Central memory CD8-positive, alpha-beta T cell (primary cell): ENCODE measurements at regions not wholly inside any gene's neighbourhood (a gene's known extent, or its start where the extent isn't known, plus 50 kb on each side); places are given as distances from the start of the nearest gene placed in this dataset.
"Not testable (repeated sequence)": the region's sequence is repeated elsewhere in the genome, so short reads cannot be mapped to it uniquely, and the experiment has no call there.

ENCODE experiments used
- ATAC-seq: fragments of 150-1000 bp; cut with Tn5 transposase; replicated peaks from 2 replicates; pipeline ENCODE4 v1.10.0; 2022; ENCODE audit warnings: mild to moderate bottlenecking, moderate FRiP score, moderate number of reproducible peaks; ENCODE audit not compliant: poor library complexity, severe bottlenecking; ENCODE audit errors: extremely low read depth
- DNase-seq, 2 donors: peaks; one replicate each; pipeline ENCODE4 v3.0.0; 2021; ENCODE audit warnings: low spot score in 2 of 2
- H3K27ac Mint-ChIP-seq: one replicate; pipeline ENCODE4 v1.8.0; 2022; ENCODE audit warnings: low read depth, mild to moderate bottlenecking, moderate library complexity, mixed read lengths
- H3K27me3 Mint-ChIP-seq: one replicate; pipeline ENCODE4 v1.8.0; 2022; ENCODE audit warnings: mixed read lengths
- H3K36me3 Mint-ChIP-seq: one replicate; pipeline ENCODE4 v1.8.0; 2022; ENCODE audit warnings: mild to moderate bottlenecking, moderate library complexity, mixed read lengths; ENCODE audit not compliant: insufficient read depth
- H3K4me1 Mint-ChIP-seq: one replicate; pipeline ENCODE4 v1.8.0; 2022; ENCODE audit warnings: mixed read lengths
- H3K4me3 Mint-ChIP-seq: one replicate; pipeline ENCODE4 v1.8.0; 2022; ENCODE audit warnings: mild to moderate bottlenecking, moderate library complexity, mixed read lengths
- H3K9me3 Mint-ChIP-seq: one replicate; pipeline ENCODE4 v1.8.0; 2022; ENCODE audit warnings: mixed read lengths

GRCh38 chr2:194896871-194897270 lies 760.2 kb upstream of the SLC39A10 start:
- ATAC-seq (no peak), DNase-seq (no peak)
- no peaks in the 10 kb centered on the region for H3K4me1 Mint-ChIP-seq
- H3K27ac Mint-ChIP-seq = no peak overlapping the region
- H3K27me3 Mint-ChIP-seq = peaks cover 18% of the 10 kb centered on the region
- H3K9me3 Mint-ChIP-seq = peaks cover 5% of the 10 kb centered on the region
- no peak overlapping the region for H3K4me3 Mint-ChIP-seq
- H3K36me3 Mint-ChIP-seq = no peaks in the 10 kb centered on the region

DNA sequence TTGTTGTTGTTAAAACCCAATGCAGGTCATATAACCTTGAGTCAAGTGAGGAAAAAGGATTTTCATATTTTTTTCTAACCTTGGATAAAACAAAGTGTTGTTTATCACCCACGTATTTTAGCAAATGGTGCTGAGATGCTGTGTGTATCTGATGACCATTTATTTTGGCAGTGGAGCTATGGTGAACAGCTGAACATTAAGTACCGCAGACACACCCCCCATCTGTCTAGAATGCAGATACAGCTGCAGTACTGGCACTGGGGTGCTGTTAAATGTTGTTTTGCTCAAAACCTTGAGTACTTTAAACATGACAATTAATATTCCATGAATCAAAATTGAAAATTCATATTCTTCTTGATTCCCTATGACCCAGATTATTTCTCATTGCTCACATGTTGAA lies 773.3 kb upstream of the SLC39A10 start:
- Mint-ChIP-seq H3K4me1 (no peaks in the 10 kb centered on the region), H3K9me3 (no peaks in the 10 kb centered on the region), H3K27ac (no peak overlapping the region)

GRCh38 chr2:194870974-194871535 lies 786.0 kb upstream of the SLC39A10 start:
- Mint-ChIP-seq H3K4me1 (no peaks in the 10 kb centered on the region), H3K27ac (no peak overlapping the region), H3K4me3 (no peak overlapping the region), H3K36me3 (no peaks in the 10 kb centered on the region), H3K27me3 (no peaks in the 10 kb centered on the region), H3K9me3 (no peaks in the 10 kb centered on the region)
- no peak for ATAC-seq
- DNase-seq = no peak

More for the DNA sequence above, 773.3 kb upstream of the SLC39A10 start:
- Mint-ChIP-seq H3K27me3 (no peaks in the 10 kb centered on the region), H3K36me3 (no peaks in the 10 kb centered on the region), H3K4me3 (no peak overlapping the region)
- DNase-seq (no peak), ATAC-seq (no peak)

- H3K27me3 Mint-ChIP-seq = no peaks in the 10 kb centered on the region
- ATAC-seq = no peak
- no peaks in the 10 kb centered on the region for H3K4me1 Mint-ChIP-seq
- no peaks in the 10 kb centered on the region for H3K9me3 Mint-ChIP-seq
- no peak overlapping the region for H3K27ac Mint-ChIP-seq
- no peak overlapping the region for H3K4me3 Mint-ChIP-seq
- H3K36me3 Mint-ChIP-seq = no peaks in the 10 kb centered on the region
- DNase-seq = no peak
These were observed 789.7 kb upstream of the SLC39A10 start for GRCh38 chr2:194867328-194867727.

GRCh38 chr2:194854941-194855340 lies 802.1 kb upstream of the SLC39A10 start:
- H3K4me1 Mint-ChIP-seq = no peaks in the 10 kb centered on the region
- H3K36me3 Mint-ChIP-seq = peaks cover 2% of the 10 kb centered on the region
- no peak overlapping the region for H3K4me3 Mint-ChIP-seq
- DNase-seq (no peak), ATAC-seq (no peak)
- no peaks in the 10 kb centered on the region for H3K27me3 Mint-ChIP-seq
- H3K9me3 Mint-ChIP-seq = peaks cover 5% of the 10 kb centered on the region
- H3K27ac Mint-ChIP-seq = no peak overlapping the region

DNA sequence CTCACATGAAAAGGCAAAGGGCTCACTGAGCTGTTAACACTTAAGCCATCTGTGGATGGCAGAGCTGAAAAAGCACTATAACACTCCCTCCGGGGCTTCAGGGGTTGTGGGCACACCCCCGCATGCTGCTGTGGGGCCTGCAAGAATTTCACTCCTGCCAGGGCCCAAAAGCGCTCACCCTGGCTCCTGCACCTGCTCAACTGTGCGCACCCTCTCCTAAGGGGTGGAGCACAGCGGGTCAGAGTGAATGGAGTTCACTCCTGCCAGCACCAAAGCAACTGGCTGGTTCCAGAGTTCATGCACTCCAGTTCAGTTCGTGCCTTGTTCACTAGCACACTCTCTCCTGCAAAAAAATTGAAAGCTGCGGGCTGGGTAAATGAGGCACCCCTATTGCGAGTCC lies 814.2 kb upstream of the SLC39A10 start:
- Mint-ChIP-seq H3K36me3 (no peaks in the 10 kb centered on the region), H3K27me3 (no peaks in the 10 kb centered on the region), H3K27ac (no peak overlapping the region), H3K9me3 (no peaks in the 10 kb centered on the region), H3K4me3 (no peak overlapping the region), H3K4me1 (no peaks in the 10 kb centered on the region)
- DNase-seq = no peak
- no peak for ATAC-seq

- H3K27me3 Mint-ChIP-seq, H3K4me3 Mint-ChIP-seq, H3K27ac Mint-ChIP-seq, H3K36me3 Mint-ChIP-seq, H3K9me3 Mint-ChIP-seq, DNase-seq, ATAC-seq, H3K4me1 Mint-ChIP-seq: not testable (repeated sequence)
These were observed 822.7 kb upstream of the SLC39A10 start for GRCh38 chr2:194834371-194834770.

DNA sequence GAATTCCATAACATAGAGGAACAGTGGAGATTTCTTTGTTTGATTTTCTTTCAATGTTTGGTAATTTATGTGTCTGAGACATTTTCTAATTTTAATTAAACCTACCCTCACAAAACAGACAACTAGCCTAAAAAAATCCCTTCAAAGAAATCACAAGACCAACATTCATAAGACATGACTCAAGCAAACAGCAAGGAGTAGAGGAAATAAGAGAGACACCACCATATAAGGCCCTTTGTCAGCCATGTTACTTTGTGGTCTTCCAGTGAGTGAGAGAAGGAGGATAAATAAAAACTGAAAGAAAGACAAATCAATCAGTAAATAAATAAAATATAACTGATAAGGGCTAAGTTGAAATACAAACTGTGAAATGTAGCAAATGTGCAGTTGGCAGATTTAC lies 830.8 kb upstream of the SLC39A10 start:
- no peaks in the 10 kb centered on the region for H3K4me1 Mint-ChIP-seq
- no peaks in the 10 kb centered on the region for H3K9me3 Mint-ChIP-seq
- no peak overlapping the region for H3K27ac Mint-ChIP-seq
- no peak overlapping the region for H3K4me3 Mint-ChIP-seq
- no peak for ATAC-seq
- no peak for DNase-seq
- H3K27me3 Mint-ChIP-seq = no peaks in the 10 kb centered on the region
- H3K36me3 Mint-ChIP-seq = no peaks in the 10 kb centered on the region

- ATAC-seq = no peak
- no peaks in the 10 kb centered on the region for H3K27me3 Mint-ChIP-seq
- no peaks in the 10 kb centered on the region for H3K4me1 Mint-ChIP-seq
- H3K4me3 Mint-ChIP-seq = no peak overlapping the region
- H3K27ac Mint-ChIP-seq = no peak overlapping the region
- no peaks in the 10 kb centered on the region for H3K36me3 Mint-ChIP-seq
- no peaks in the 10 kb centered on the region for H3K9me3 Mint-ChIP-seq
- no peak for DNase-seq
These were observed 832.6 kb upstream of the SLC39A10 start for GRCh38 chr2:194824450-194824849.

GRCh38 chr2:194822657-194823056 lies 834.4 kb upstream of the SLC39A10 start:
- Mint-ChIP-seq H3K27me3 (no peaks in the 10 kb centered on the region), H3K27ac (no peak overlapping the region), H3K4me3 (no peak overlapping the region), H3K9me3 (no peaks in the 10 kb centered on the region), H3K4me1 (no peaks in the 10 kb centered on the region), H3K36me3 (no peaks in the 10 kb centered on the region)
- DNase-seq (no peak), ATAC-seq (no peak)

DNA sequence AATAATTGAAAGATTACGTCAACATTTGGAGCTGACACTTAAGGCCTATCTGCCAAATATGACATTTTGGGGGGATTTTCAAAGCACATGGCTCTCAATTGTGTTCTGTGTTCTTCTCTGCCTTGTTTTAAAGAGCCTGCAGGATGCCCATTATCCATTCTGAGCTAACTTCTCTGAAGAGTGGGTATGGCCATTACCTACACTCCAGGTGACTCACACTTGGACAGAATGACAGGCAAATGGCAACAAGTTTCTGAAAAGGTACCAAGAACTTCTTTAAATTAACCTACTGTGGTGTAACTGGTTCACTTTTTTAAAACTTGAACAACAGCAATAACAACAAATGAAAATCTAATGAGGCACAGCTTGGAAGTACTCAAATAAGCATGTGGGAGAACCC lies 834.9 kb upstream of the SLC39A10 start:
- H3K27ac Mint-ChIP-seq = no peak overlapping the region
- no peak overlapping the region for H3K4me3 Mint-ChIP-seq
- DNase-seq (no peak), ATAC-seq (no peak)
- no peaks in the 10 kb centered on the region for H3K36me3 Mint-ChIP-seq
- no peaks in the 10 kb centered on the region for H3K27me3 Mint-ChIP-seq
- no peaks in the 10 kb centered on the region for H3K9me3 Mint-ChIP-seq
- no peaks in the 10 kb centered on the region for H3K4me1 Mint-ChIP-seq

- Mint-ChIP-seq H3K27ac (no peak overlapping the region), H3K36me3 (no peaks in the 10 kb centered on the region), H3K27me3 (no peaks in the 10 kb centered on the region), H3K4me3 (no peak overlapping the region), H3K4me1 (no peaks in the 10 kb centered on the region), H3K9me3 (no peaks in the 10 kb centered on the region)
- ATAC-seq = no peak
- no peak for DNase-seq
These were observed 837.7 kb upstream of the SLC39A10 start for GRCh38 chr2:194819367-194819766.

DNA sequence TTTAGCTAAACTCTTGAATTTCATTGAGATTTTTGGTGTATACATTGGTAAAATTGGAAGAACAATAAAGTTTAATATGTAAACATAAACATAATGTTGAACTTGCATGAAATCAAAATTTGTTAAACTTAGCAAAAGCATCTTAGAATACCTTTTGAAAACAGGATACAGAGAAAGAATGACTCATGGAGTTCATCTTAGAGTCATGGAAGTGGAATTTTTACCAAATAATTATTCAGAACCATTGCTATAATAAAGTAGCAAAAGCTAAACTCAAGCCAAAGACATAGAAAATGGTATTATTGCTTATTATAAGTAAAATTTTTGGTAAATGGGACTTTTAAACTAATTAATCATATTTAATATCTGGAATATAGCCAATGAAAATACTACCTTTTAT lies 841.6 kb upstream of the SLC39A10 start:
- no peaks in the 10 kb centered on the region for H3K27me3 Mint-ChIP-seq
- H3K9me3 Mint-ChIP-seq = no peaks in the 10 kb centered on the region
- DNase-seq = no peak
- no peaks in the 10 kb centered on the region for H3K4me1 Mint-ChIP-seq
- H3K4me3 Mint-ChIP-seq = no peak overlapping the region
- no peak overlapping the region for H3K27ac Mint-ChIP-seq
- H3K36me3 Mint-ChIP-seq = no peaks in the 10 kb centered on the region
- no peak for ATAC-seq

GRCh38 chr2:194802589-194802988 lies 854.4 kb upstream of the SLC39A10 start:
- no peak overlapping the region for H3K27ac Mint-ChIP-seq

More at GRCh38 chr2:194802589-194802988, 854.4 kb upstream of the SLC39A10 start:
- DNase-seq (no peak), ATAC-seq (no peak)
- H3K4me1 Mint-ChIP-seq = no peaks in the 10 kb centered on the region
- H3K36me3 Mint-ChIP-seq = no peaks in the 10 kb centered on the region
- H3K27me3 Mint-ChIP-seq = no peaks in the 10 kb centered on the region
- H3K4me3 Mint-ChIP-seq = no peak overlapping the region
- H3K9me3 Mint-ChIP-seq = peaks cover 7% of the 10 kb centered on the region
